GM19043 (cell line): ENCODE measurements at regions not wholly inside any gene's neighbourhood (a gene's known extent, or its start where the extent isn't known, plus 50 kb on each side); places are given as distances from the start of the nearest gene placed in this dataset.

Source experiments
- ATAC-seq: cut with Tn5 transposase; IDR thresholded peaks from one replicate; pipeline ENCODE4 v1.9.1; 2021; ENCODE audit warnings: low read depth; ENCODE audit not compliant: unreplicated experiment

GRCh38 chr20:39124064-39124463 lies 161.9 kb downstream of the DHX35 start:
- no peak for ATAC-seq

- ATAC-seq = no peak
These were observed 161.0 kb downstream of the DHX35 start for GRCh38 chr20:39123185-39123557.

- ATAC-seq = no peak
These were observed 155.3 kb downstream of the DHX35 start for GRCh38 chr20:39117491-39117890.

GRCh38 chr20:39116020-39116419 lies 153.9 kb downstream of the DHX35 start:
- no peak for ATAC-seq

GRCh38 chr20:39112178-39112743 lies 150.1 kb downstream of the DHX35 start:
- no peak for ATAC-seq

GRCh38 chr20:39111359-39112177 lies 149.4 kb downstream of the DHX35 start:
- ATAC-seq = no peak

- no peak for ATAC-seq
These were observed 148.6 kb downstream of the DHX35 start for GRCh38 chr20:39110819-39111136.

GRCh38 chr20:39109933-39110818 lies 148.0 kb downstream of the DHX35 start:
- ATAC-seq = no peak

GRCh38 chr20:39108746-39109145 lies 146.6 kb downstream of the DHX35 start:
- no peak for ATAC-seq

- no peak for ATAC-seq
These were observed 145.6 kb downstream of the DHX35 start for GRCh38 chr20:39107741-39108140.

- no peak for ATAC-seq
These were observed 144.6 kb downstream of the DHX35 start for GRCh38 chr20:39106791-39107190.

- no peak for ATAC-seq
These were observed 143.4 kb downstream of the DHX35 start for GRCh38 chr20:39105551-39105950.

- no peak for ATAC-seq
These were observed 141.6 kb downstream of the DHX35 start for GRCh38 chr20:39103732-39104131.

GRCh38 chr20:39103305-39103704 lies 141.2 kb downstream of the DHX35 start:
- no peak for ATAC-seq

- ATAC-seq = no peak
These were observed 139.8 kb downstream of the DHX35 start for GRCh38 chr20:39101895-39102294.

GRCh38 chr20:39100691-39101090 lies 138.5 kb downstream of the DHX35 start:
- no peak for ATAC-seq

- ATAC-seq = no peak
These were observed 135.7 kb downstream of the DHX35 start for GRCh38 chr20:39097889-39098288.

GRCh38 chr20:39095870-39096269 lies 133.7 kb downstream of the DHX35 start:
- ATAC-seq = no peak

GRCh38 chr20:39094391-39094790 lies 132.2 kb downstream of the DHX35 start:
- ATAC-seq = no peak

GRCh38 chr20:39092733-39093410 lies 130.7 kb downstream of the DHX35 start:
- no peak for ATAC-seq

GRCh38 chr20:39090906-39091305 lies 128.8 kb downstream of the DHX35 start:
- ATAC-seq = no peak
